ENCODE measurements at regions not wholly inside any gene's neighbourhood (a gene's known extent, or its start where the extent isn't known, plus 50 kb on each side); places are given as distances from the start of the nearest gene placed in this dataset.
A peak's percentile ranks its signal among the peaks of the same experiment; 100 is the strongest.

GRCh38 chr4:83660578-83660977, 124.7 kb downstream of the GPAT3 start:
- H3K36me3 Mint-ChIP-seq (ENCODE audit: insufficient read depth, unreplicated experiment): no peaks in the 10 kb centered on the region
- no peak for TF ChIP-seq CTCF (IDR thresholded peaks at IDR 0.05; ENCODE audit: unreplicated experiment)
- H3K27me3 Mint-ChIP-seq (ENCODE audit: unreplicated experiment): peaks cover 11% of the 10 kb centered on the region
- no TSS peak for BruUV-seq (replicated peaks)
- no peaks in the 10 kb centered on the region for H3K9me3 Mint-ChIP-seq (ENCODE audit: low read depth, unreplicated experiment)
- CTCF ChIA-PET: no interaction called here
- intact Hi-C loops (cut with micrococcal nuclease; ENCODE audit: unreplicated experiment): no loop called here
- DNase-seq: no peak
- no peaks in the 10 kb centered on the region for H3K4me1 Mint-ChIP-seq (ENCODE audit: low read depth, unreplicated experiment)
- H3K4me3 Mint-ChIP-seq (ENCODE audit: low read depth, unreplicated experiment): no peak overlapping the region
- H3K27ac Mint-ChIP-seq (ENCODE audit: unreplicated experiment): no peak overlapping the region

- no peaks in the 10 kb centered on the region for H3K9me3 Mint-ChIP-seq (ENCODE audit: low read depth, unreplicated experiment)
- no TSS peak for BruUV-seq (replicated peaks)
- no peaks in the 10 kb centered on the region for H3K4me1 Mint-ChIP-seq (ENCODE audit: low read depth, unreplicated experiment)
- H3K36me3 Mint-ChIP-seq (ENCODE audit: insufficient read depth, unreplicated experiment): no peaks in the 10 kb centered on the region
- no peak for TF ChIP-seq CTCF (IDR thresholded peaks at IDR 0.05; ENCODE audit: unreplicated experiment)
- no peaks in the 10 kb centered on the region for H3K27me3 Mint-ChIP-seq (ENCODE audit: unreplicated experiment)
- CTCF ChIA-PET: no interaction called here
- DNase-seq: no peak
- intact Hi-C loops (cut with micrococcal nuclease; ENCODE audit: unreplicated experiment): no loop called here
- H3K4me3 Mint-ChIP-seq (ENCODE audit: low read depth, unreplicated experiment): no peak overlapping the region
- H3K27ac Mint-ChIP-seq (ENCODE audit: unreplicated experiment): no peak overlapping the region
Measured at GRCh38 chr4:83658806-83659205, 122.9 kb downstream of the GPAT3 start.

- intact Hi-C loops (cut with micrococcal nuclease; ENCODE audit: unreplicated experiment): no loop called here
- no peaks in the 10 kb centered on the region for H3K9me3 Mint-ChIP-seq (ENCODE audit: low read depth, unreplicated experiment)
- H3K4me3 Mint-ChIP-seq (ENCODE audit: low read depth, unreplicated experiment): no peak overlapping the region
- TF ChIP-seq CTCF (IDR thresholded peaks at IDR 0.05; ENCODE audit: unreplicated experiment): no peak
- H3K36me3 Mint-ChIP-seq (ENCODE audit: insufficient read depth, unreplicated experiment): no peaks in the 10 kb centered on the region
- no peaks in the 10 kb centered on the region for H3K4me1 Mint-ChIP-seq (ENCODE audit: low read depth, unreplicated experiment)
- no peaks in the 10 kb centered on the region for H3K27me3 Mint-ChIP-seq (ENCODE audit: unreplicated experiment)
- no TSS peak for BruUV-seq (replicated peaks)
- no peak overlapping the region for H3K27ac Mint-ChIP-seq (ENCODE audit: unreplicated experiment)
- peak; percentile 31 for DNase-seq
- CTCF ChIA-PET: no interaction called here
Measured at GRCh38 chr4:83657336-83657735, 121.4 kb downstream of the GPAT3 start.
